H1 (cell line): ENCODE measurements at regions not wholly inside any gene's neighbourhood (a gene's known extent, or its start where the extent isn't known, plus 50 kb on each side); places are given as distances from the start of the nearest gene placed in this dataset.

ENCODE experiments used
- BCL11A ChIP-seq, 2 experiments: IDR thresholded peaks; one replicate each; pipeline ENCODE4 v1.6.1; 2011; ENCODE audit warnings: low read depth in 2 of 2, low read length in 2 of 2, mild to moderate bottlenecking in 2 of 2
- CHD7 ChIP-seq: fragments of 300-600 bp; sonication (generic); IDR thresholded peaks from 2 replicates; pipeline ENCODE4 v1.7.1; 2012; ENCODE audit warnings: low read length, moderate library complexity, mild to moderate bottlenecking, inconsistent platforms; ENCODE audit not compliant: insufficient replicate concordance
- SP1 ChIP-seq: IDR thresholded peaks from 2 replicates; pipeline ENCODE4 v1.6.1; 2011; ENCODE audit warnings: low read depth, low read length

- TF ChIP-seq BCL11A (IDR thresholded peaks at IDR 0.05; ENCODE audit: low read depth in 2 of 2, low read length in 2 of 2) (no peak), SP1 (no peak), CHD7 (no peak)
Measured at GRCh38 chrY:19042984-19043442, 269.5 kb upstream of the HSFY2 start (continued).
